ENCODE measurements at regions not wholly inside any gene's neighbourhood (a gene's known extent, or its start where the extent isn't known, plus 50 kb on each side); places are given as distances from the start of the nearest gene placed in this dataset.
"Not testable (repeated sequence)": the region's sequence is repeated elsewhere in the genome, so short reads cannot be mapped to it uniquely, and the experiment has no call there.

DNA sequence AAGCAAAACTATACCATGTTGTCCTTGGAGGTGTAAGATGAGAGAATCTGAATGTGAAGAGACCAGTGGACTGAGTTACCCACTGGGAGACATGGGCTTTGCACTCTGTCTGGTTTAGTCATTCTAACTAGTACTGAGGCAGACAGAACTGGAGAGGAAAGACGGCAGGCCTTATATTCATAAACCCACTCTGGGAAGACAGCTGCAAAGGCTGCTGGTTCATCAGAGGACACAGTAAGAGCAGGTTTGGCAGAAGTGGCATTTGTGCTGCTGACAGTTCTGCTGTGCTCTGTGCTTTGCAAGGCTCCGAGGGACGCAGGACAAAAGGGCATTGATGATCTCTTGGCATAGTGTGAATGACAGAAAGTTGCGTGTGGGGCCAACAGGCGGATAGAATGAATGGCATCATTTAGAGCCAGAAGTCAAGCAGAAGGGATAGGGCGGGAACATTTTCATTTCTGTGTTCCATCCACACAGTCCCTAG is 142.3 kb upstream of the TENT5A start:
- peak overlapping the region; percentile 0 for H3K4me3 ChIP-seq (ENCODE audit: low read depth, low read length)
- no peak for DNase-seq (ENCODE audit: low read depth)
- TF ChIP-seq, protein P1, sequence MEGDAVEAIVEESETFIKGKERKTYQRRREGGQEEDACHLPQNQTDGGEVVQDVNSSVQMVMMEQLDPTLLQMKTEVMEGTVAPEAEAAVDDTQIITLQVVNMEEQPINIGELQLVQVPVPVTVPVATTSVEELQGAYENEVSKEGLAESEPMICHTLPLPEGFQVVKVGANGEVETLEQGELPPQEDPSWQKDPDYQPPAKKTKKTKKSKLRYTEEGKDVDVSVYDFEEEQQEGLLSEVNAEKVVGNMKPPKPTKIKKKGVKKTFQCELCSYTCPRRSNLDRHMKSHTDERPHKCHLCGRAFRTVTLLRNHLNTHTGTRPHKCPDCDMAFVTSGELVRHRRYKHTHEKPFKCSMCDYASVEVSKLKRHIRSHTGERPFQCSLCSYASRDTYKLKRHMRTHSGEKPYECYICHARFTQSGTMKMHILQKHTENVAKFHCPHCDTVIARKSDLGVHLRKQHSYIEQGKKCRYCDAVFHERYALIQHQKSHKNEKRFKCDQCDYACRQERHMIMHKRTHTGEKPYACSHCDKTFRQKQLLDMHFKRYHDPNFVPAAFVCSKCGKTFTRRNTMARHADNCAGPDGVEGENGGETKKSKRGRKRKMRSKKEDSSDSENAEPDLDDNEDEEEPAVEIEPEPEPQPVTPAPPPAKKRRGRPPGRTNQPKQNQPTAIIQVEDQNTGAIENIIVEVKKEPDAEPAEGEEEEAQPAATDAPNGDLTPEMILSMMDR (IDR thresholded peaks at IDR 0.05; ENCODE audit: insufficient read depth, low read length), result no peak

DNA sequence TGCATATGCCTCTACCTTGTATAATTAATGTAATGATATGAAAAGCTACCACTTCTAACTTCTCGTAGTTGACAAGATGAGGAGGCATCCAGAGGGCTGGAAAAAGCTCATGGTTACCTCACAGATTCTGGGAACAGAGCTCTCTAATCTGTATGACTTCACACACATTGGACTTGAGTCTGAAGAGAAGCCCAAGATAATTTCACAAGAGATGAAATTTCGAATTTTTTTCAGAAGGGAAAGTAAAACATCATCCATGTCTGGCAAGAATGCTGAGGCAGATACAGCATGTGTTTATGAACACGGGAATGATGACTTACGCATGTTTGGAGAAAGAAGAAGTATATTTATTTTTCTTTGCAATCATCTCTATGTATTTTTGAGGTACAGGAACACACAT is 141.8 kb upstream of the TENT5A start:
- DNase-seq (ENCODE audit: low read depth), result peak; percentile 94
- TF ChIP-seq, protein P1 (IDR thresholded peaks at IDR 0.05; ENCODE audit: insufficient read depth, low read length), result no peak
- H3K4me3 ChIP-seq (ENCODE audit: low read depth, low read length), result no peak overlapping the region

DNA sequence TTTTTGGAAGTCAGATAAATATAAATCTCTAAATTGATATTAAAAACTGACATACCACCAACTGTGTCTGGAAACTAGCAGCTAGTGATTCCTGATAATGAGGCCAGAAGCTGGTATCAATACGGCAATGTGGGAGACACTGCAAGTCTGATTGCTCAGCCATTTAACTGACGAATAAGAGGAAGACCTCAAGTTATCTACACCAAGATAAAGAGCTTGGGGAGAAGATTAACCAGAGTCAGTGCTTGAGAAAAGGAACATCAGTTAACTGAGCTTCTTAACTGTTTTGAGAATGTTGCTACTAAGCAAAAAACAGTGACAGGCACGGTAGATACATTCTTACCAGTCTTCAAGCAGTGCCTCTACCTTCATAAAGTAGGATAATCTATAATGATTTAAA is 140.4 kb upstream of the TENT5A start:
- H3K4me3 ChIP-seq (ENCODE audit: low read depth, low read length), result no peak overlapping the region
- DNase-seq (ENCODE audit: low read depth), result no peak
- TF ChIP-seq, protein P1 (IDR thresholded peaks at IDR 0.05; ENCODE audit: insufficient read depth, low read length), result no peak

DNA sequence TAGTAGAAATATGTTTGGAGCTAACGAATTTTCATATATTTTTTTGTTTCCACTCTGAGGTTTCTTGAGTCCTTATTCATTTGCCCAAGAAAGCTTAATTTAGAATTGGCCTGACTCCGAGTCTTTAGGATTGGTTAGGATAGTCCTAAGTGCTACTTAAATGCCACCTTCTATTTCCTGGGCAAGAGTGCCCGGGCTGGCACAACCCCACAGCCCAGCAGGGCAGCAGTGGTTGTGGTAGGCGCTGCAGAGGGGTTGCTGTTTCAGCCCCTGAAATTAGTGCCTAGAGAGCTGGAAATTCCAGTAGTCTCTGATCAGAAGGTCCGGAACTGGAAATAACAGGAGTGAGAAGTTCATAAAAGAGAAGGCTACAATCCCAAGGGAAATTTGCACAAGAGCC is 139.4 kb upstream of the TENT5A start:
- TF ChIP-seq, protein P1 (IDR thresholded peaks at IDR 0.05; ENCODE audit: insufficient read depth, low read length), result no peak
- DNase-seq (ENCODE audit: low read depth), result no peak

DNA sequence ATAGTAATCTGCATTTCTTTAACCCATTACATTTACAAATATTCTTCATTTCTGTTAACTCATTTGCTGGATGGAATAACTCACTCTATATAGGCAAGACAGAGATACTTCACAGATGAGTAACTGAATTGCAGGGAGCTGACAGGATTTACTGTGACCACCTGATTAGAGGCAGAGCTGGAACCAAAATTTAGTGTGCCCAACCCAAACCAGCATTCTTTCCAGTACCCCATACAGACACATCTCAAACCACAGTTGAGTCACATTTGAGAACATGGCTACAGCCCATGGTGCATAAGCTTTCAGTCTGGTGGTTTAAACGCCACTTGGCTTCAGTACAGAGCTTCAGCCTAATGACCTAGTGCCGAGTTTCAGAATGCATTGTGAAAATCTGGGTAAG is 138.4 kb upstream of the TENT5A start:
- H3K4me3 ChIP-seq (ENCODE audit: low read depth, low read length), result no peak overlapping the region
- TF ChIP-seq, protein P1 (IDR thresholded peaks at IDR 0.05; ENCODE audit: insufficient read depth, low read length), result no peak
- peak; percentile 90 for DNase-seq (ENCODE audit: low read depth)

More for the DNA sequence above, 139.4 kb upstream of the TENT5A start:
- no peak overlapping the region for H3K4me3 ChIP-seq (ENCODE audit: low read depth, low read length)

DNA sequence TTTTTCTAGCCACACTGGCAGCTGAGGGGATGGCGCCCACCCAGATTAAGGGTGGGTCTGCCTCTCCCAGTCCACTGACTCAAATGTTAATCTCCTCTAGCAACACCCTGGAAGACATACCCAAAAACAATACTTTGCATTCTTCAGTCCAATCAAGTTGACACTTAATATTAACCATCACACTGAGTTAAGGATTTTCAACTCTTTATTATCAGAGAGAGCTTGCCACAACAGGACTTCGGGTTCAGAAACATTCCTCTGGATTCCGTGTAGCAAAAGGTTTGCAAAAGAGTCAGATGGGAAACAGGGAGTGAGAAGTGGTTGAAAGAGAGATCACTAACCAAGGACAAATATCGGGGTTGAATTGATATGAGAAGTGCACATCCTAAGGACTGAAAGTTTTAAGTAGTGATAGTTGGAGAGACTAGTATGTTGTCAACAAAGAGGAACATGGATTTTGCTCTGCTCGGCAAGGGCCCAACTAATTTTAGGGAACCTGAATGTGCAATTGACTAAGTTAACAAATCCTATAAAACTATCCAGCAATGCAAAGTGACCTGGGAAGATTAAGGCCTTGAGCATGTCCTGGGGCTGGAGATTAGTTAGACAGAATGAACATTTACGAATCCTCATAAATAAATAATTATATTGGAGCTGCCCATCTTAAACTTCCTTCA is 137.0 kb upstream of the TENT5A start:
- TF ChIP-seq, protein P1 (IDR thresholded peaks at IDR 0.05; ENCODE audit: insufficient read depth, low read length), result no peak
- peak; percentile 67 for DNase-seq (ENCODE audit: low read depth)
- H3K4me3 ChIP-seq (ENCODE audit: low read depth, low read length), result no peak overlapping the region

DNA sequence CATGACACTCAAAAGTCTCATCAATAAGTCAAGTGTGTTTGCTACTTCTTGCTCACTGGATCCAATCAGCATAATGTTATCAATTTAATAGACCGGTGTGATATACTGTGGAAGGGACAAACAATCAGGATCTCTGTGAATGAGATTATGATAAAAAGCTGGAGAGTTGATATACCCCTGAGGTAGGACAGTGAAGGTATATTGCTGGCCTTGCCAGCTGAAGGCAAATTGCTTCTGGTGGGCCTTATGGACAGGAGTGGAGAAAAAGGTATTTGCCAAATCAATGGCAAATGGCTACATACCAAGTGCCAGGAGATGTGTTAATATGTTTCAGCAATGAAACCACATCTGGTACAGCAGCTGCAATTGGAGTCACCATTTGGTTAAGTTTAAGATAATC is 134.4 kb upstream of the TENT5A start:
- DNase-seq (ENCODE audit: low read depth); H3K4me3 ChIP-seq (ENCODE audit: low read depth, low read length): not testable (repeated sequence)
